GM18505 (cell line): ENCODE measurements at regions not wholly inside any gene's neighbourhood (a gene's known extent, or its start where the extent isn't known, plus 50 kb on each side); places are given as distances from the start of the nearest gene placed in this dataset.

Source experiments
- ATAC-seq: cut with Tn5 transposase; IDR thresholded peaks from one replicate; pipeline ENCODE4 v1.9.1; 2021; ENCODE audit not compliant: unreplicated experiment
- POLR2A ChIP-seq: IDR thresholded peaks from 4 replicates; pipeline ENCODE4 v1.6.1; 2011; ENCODE audit warnings: borderline replicate concordance; ENCODE audit not compliant: insufficient read depth, insufficient read length; ENCODE audit errors: extremely low read depth

- no peak for TF ChIP-seq POLR2A
- no peak for ATAC-seq
These were observed 223.1 kb upstream of the CTNNB1 start for GRCh38 chr3:40976241-40976640.

GRCh38 chr3:40978442-40978841 is 220.9 kb upstream of the CTNNB1 start:
- TF ChIP-seq POLR2A, result no peak
- no peak for ATAC-seq

- TF ChIP-seq POLR2A, result no peak
- ATAC-seq, result no peak
These were observed 219.3 kb upstream of the CTNNB1 start for GRCh38 chr3:40979962-40980361.

GRCh38 chr3:40980467-40980866 is 218.8 kb upstream of the CTNNB1 start:
- ATAC-seq, result no peak
- TF ChIP-seq POLR2A, result no peak

DNA sequence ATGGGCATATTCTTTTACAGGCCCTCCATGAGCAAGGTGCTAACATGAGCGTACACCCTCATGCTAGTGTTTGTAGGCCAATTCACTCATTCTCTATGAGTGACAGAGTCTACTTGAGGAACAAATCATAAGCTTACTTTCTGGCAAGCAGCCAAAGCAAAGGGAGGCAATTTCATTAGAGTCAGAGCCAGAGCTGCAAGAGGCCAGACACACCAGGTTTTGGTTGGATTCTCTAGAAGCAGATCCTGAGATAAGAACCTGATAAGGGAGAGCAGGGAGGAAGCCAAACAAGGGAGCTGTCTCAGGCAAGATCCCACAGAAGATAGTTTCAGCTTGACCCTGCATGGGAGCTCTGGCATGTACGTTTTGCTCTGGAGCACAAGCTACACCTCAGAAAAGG is 214.1 kb upstream of the CTNNB1 start:
- TF ChIP-seq POLR2A, result no peak
- no peak for ATAC-seq

DNA sequence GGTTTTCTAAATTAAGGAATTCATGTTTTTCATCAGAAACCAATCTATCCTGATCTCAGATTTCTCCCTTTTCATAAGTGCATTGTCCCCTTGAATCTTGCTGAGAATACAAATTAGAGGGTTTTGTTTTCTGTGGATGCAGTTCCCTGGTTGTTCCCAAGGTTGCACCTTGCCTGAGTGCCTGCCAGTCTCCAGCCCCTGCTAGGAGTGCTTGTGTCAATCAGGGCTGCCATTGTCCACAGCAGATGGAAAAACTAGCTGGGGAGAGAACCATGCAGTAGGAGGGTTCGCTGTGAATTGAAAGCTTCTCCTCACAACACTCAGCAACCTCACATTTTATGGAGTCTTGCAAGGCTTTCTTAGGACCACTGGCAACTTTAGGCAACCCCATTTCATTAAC is 210.8 kb upstream of the CTNNB1 start:
- no peak for TF ChIP-seq POLR2A
- no peak for ATAC-seq

- no peak for ATAC-seq
- no peak for TF ChIP-seq POLR2A
These were observed 209.9 kb upstream of the CTNNB1 start for GRCh38 chr3:40989141-40990061.

DNA sequence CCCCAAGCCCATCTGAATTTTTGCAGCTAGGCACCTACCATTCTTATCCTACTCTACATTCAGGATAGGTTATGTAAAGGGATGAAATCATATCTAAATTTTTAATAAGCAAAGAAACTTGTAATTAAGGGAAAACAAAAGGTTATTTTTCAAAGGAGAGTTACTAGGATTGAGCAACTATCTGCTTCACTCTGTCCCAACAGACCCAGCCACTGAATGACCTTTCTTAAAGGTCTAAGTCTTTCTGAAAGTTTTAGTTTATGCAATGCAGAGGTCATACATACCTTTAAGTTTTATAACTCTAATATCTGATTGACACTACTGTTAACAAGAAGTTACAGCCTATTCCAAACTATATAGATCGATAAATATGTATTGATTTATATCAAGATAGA is 209.2 kb upstream of the CTNNB1 start:
- no peak for TF ChIP-seq POLR2A
- ATAC-seq, result no peak

DNA sequence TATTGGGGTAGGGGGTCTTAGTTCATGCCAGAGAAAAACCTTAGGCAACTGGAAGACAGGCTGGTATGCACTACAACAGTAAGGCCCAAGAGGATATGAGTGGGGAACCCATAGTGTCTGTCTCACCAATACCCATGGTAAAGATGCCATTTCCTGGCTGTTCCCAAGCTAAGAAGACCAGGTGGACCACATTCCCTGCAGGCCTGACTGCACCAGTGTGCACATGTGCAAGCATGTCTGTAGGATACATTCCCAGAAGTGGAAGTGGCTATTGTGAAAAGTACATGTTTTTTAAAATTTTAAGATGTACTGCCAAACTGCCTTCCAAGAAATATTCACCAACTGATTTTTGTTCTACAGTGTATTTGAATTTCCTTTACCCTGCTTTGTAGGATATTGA is 207.3 kb upstream of the CTNNB1 start:
- no peak for TF ChIP-seq POLR2A
- no peak for ATAC-seq

DNA sequence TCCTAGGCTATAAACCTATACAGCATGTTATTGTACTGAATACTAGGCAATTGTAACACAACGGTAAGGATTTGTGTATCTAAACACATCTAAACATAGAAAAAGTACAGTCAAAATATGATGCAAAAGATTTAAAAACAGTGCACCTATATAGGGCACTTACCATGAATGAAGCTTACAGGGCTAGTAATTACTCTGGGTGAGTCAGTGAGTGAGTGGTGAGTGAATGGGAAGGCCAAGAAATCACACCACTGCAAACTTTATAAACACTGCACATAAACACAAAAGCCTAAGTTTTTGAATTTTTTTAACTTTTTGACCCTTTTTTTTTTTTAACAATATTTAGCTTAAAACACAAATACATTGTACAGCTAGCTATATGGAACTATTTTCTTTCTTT is 204.7 kb upstream of the CTNNB1 start:
- ATAC-seq, result no peak
- TF ChIP-seq POLR2A, result no peak

DNA sequence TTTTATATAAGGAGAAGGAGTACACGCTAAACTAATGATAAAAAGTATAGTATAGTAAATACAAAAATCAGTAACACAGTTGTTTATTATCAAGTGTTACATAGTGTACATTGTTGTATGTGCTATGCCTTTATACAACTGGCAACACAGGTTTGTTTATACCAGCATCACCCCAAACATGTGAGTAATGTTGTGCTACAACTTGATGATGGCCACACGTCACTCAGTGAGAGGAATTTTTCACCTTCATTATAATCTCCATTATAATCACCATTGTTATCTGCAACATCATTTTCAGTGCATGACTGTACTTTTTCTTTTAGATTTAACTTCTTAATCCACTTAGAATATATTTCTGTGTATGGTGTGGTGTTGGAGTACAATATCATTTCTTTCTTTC is 204.0 kb upstream of the CTNNB1 start:
- no peak for ATAC-seq
- TF ChIP-seq POLR2A, result no peak

DNA sequence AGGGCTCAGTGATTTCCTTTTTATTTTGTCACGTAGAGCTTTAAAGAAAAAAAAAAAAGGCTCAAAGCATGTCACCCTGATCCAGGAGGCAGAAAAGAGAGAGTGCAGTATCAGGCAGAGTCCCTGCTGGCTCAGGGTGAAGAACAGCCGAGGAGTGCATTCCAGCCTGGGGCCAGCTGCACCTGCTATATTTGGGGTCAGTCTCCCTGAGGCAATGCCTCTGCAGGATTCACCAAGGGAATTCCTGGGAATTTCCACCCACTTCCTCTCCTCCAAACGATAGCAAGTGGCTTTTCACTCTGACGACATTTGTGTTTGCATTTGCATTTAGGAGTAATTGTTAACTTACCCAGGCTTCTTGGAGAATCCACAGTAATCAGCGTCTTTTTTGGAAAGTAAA is 202.9 kb upstream of the CTNNB1 start:
- no peak for ATAC-seq

DNA sequence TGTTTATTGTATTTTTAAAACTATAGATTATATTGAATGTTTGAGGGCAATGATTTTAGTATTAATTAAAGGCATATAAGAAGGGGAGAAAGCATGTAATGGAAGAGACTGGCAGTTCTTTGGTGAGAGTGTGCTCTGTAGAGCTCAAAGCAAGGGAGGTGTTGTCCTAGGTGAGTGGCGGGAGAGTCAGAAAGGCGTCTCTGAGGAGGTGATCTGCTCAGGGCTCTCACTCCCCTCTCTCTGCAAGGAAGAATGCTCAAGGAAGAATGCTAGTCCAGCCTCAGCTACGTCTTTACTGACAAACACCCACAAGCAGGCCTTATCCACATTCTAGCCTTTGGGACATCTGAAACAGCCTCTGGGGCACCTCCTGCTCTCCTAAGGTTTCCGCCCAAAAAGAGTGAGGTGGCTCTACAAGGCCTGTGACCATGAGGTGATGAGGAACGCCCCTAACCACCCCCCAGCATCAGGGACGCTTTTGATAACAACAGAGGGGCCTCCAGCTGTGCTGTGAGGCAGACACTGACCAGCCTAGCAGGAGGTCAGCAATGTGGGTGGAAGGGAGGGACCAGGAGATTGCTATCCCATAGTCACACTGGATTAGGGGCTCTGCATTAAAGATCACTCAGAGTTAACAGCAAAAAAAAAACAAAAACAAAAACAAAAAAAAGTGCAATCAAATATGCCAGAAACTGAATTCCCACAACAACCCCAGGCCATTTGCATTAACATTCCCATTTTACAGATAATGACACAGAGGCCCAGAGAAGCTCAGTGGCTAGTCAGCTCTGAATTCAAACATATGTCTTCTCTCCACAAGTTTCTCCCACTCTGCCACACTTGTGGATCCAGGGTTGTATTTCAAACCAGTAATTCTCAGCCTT is 202.2 kb upstream of the CTNNB1 start:
- ATAC-seq, result no peak
- no peak for TF ChIP-seq POLR2A

More for the DNA sequence above, 202.9 kb upstream of the CTNNB1 start:
- no peak for TF ChIP-seq POLR2A
